ENCODE measurements at regions not wholly inside any gene's neighbourhood (a gene's known extent, or its start where the extent isn't known, plus 50 kb on each side); places are given as distances from the start of the nearest gene placed in this dataset.

DNA sequence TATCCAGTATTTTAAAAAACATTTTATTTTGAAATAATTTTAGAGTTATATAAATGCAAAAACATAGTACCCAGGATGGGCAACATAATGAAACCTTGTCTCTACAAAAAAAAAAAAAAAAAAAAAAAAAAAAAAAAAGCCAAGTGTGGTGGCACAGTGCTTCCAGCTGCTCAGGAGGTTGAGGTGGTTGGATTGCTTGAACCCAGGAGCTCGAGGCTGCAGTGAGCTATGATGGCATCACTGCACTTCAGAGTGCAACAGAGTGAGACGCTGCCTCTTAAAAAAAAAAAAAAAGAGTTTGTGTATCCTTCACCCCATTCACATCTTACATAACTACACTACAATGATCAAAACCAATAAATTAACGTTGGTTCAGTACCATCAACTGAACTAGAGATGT, 115.6 kb upstream of the KIF26B start:
- TF ChIP-seq BACH2 (CRISPR knock-in tag; IDR thresholded peaks at IDR 0.05; ENCODE audit: borderline replicate concordance) (no peak), ZFP3 (CRISPR knock-in tag; IDR thresholded peaks at IDR 0.05) (no peak), RARB (CRISPR knock-in tag; IDR thresholded peaks at IDR 0.05) (no peak), ZFP30 (CRISPR knock-in tag; IDR thresholded peaks at IDR 0.05) (no peak), ARNTL (CRISPR knock-in tag; IDR thresholded peaks at IDR 0.05; ENCODE audit: borderline replicate concordance, low read depth) (no peak), ESRRG (CRISPR knock-in tag; IDR thresholded peaks at IDR 0.05) (no peak), TCF4 (CRISPR knock-in tag; IDR thresholded peaks at IDR 0.05; ENCODE audit: borderline replicate concordance) (no peak), SNAI2 (CRISPR knock-in tag; IDR thresholded peaks at IDR 0.05) (no peak), PPARA (CRISPR knock-in tag; IDR thresholded peaks at IDR 0.05; ENCODE audit: borderline replicate concordance) (no peak)
- TF ChIP-seq, protein P1, sequence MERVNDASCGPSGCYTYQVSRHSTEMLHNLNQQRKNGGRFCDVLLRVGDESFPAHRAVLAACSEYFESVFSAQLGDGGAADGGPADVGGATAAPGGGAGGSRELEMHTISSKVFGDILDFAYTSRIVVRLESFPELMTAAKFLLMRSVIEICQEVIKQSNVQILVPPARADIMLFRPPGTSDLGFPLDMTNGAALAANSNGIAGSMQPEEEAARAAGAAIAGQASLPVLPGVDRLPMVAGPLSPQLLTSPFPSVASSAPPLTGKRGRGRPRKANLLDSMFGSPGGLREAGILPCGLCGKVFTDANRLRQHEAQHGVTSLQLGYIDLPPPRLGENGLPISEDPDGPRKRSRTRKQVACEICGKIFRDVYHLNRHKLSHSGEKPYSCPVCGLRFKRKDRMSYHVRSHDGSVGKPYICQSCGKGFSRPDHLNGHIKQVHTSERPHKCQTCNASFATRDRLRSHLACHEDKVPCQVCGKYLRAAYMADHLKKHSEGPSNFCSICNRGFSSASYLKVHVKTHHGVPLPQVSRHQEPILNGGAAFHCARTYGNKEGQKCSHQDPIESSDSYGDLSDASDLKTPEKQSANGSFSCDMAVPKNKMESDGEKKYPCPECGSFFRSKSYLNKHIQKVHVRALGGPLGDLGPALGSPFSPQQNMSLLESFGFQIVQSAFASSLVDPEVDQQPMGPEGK (CRISPR knock-in tag; IDR thresholded peaks at IDR 0.05; ENCODE audit: borderline replicate concordance), result no peak
- TF ChIP-seq, protein P2, sequence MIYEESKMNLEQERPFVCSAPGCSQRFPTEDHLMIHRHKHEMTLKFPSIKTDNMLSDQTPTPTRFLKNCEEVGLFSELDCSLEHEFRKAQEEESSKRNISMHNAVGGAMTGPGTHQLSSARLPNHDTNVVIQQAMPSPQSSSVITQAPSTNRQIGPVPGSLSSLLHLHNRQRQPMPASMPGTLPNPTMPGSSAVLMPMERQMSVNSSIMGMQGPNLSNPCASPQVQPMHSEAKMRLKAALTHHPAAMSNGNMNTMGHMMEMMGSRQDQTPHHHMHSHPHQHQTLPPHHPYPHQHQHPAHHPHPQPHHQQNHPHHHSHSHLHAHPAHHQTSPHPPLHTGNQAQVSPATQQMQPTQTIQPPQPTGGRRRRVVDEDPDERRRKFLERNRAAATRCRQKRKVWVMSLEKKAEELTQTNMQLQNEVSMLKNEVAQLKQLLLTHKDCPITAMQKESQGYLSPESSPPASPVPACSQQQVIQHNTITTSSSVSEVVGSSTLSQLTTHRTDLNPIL (CRISPR knock-in tag; IDR thresholded peaks at IDR 0.05; ENCODE audit: low read depth), result no peak

Data from SK-N-SH treated with all-trans-retinoic acid at 6 μM for 48 hours (cell line).